GM21786 (cell line): ENCODE measurements at regions not wholly inside any gene's neighbourhood (a gene's known extent, or its start where the extent isn't known, plus 50 kb on each side); places are given as distances from the start of the nearest gene placed in this dataset.
"Not testable (repeated sequence)": the region's sequence is repeated elsewhere in the genome, so short reads cannot be mapped to it uniquely, and the experiment has no call there.

ENCODE experiments used
- ATAC-seq: cut with Tn5 transposase; IDR thresholded peaks from one replicate; pipeline ENCODE4 v1.9.1; 2021; ENCODE audit not compliant: unreplicated experiment

- ATAC-seq: no peak
These were observed 325.7 kb downstream of the CNTN3 start for GRCh38 chr3:74288761-74289160.

- ATAC-seq: no peak
These were observed 326.9 kb downstream of the CNTN3 start for GRCh38 chr3:74287557-74287956.

GRCh38 chr3:74282202-74282601 lies 332.3 kb downstream of the CNTN3 start:
- ATAC-seq: no peak

- no peak for ATAC-seq
These were observed 332.8 kb downstream of the CNTN3 start for GRCh38 chr3:74281705-74282104.

- ATAC-seq: no peak
These were observed 340.7 kb downstream of the CNTN3 start for GRCh38 chr3:74273555-74274402.

GRCh38 chr3:74273091-74273490 lies 341.4 kb downstream of the CNTN3 start:
- ATAC-seq: no peak

GRCh38 chr3:74271541-74271940 lies 342.9 kb downstream of the CNTN3 start:
- no peak for ATAC-seq

- ATAC-seq: no peak
These were observed 344.8 kb downstream of the CNTN3 start for GRCh38 chr3:74269689-74270088.

GRCh38 chr3:74268753-74269152 lies 345.7 kb downstream of the CNTN3 start:
- ATAC-seq: no peak

GRCh38 chr3:74267588-74268184 lies 346.8 kb downstream of the CNTN3 start:
- peak; percentile 60 for ATAC-seq

- no peak for ATAC-seq
These were observed 347.3 kb downstream of the CNTN3 start for GRCh38 chr3:74267131-74267530.

- ATAC-seq: no peak
These were observed 349.4 kb downstream of the CNTN3 start for GRCh38 chr3:74265069-74265468.

GRCh38 chr3:74263031-74263430 lies 351.4 kb downstream of the CNTN3 start:
- ATAC-seq: no peak

- ATAC-seq: no peak
These were observed 381.4 kb downstream of the CNTN3 start for GRCh38 chr3:74233091-74233490.

GRCh38 chr3:74217467-74217866 lies 397.0 kb downstream of the CNTN3 start:
- no peak for ATAC-seq

GRCh38 chr3:74214286-74214685 lies 400.2 kb downstream of the CNTN3 start:
- ATAC-seq: no peak

GRCh38 chr3:74210739-74211138 lies 403.7 kb downstream of the CNTN3 start:
- ATAC-seq: no peak

- no peak for ATAC-seq
These were observed 413.5 kb downstream of the CNTN3 start for GRCh38 chr3:74200952-74201351.

GRCh38 chr3:74178664-74179063 lies 435.8 kb downstream of the CNTN3 start:
- not testable (repeated sequence) for ATAC-seq

- ATAC-seq: no peak
These were observed 441.4 kb downstream of the CNTN3 start for GRCh38 chr3:74173090-74173489.

- ATAC-seq: no peak
These were observed 446.5 kb downstream of the CNTN3 start for GRCh38 chr3:74167926-74168325.

GRCh38 chr3:74165211-74165610 lies 449.2 kb downstream of the CNTN3 start:
- ATAC-seq: no peak

GRCh38 chr3:74149466-74149865 lies 465.0 kb downstream of the CNTN3 start:
- ATAC-seq: no peak
